PFSK-1 (cell line): ENCODE measurements at regions not wholly inside any gene's neighbourhood (a gene's known extent, or its start where the extent isn't known, plus 50 kb on each side); places are given as distances from the start of the nearest gene placed in this dataset.

Experiments used
- POLR2AphosphoS5 ChIP-seq: IDR thresholded peaks from 2 replicates; pipeline ENCODE4 v1.6.1; 2012; ENCODE audit warnings: low read depth, mild to moderate bottlenecking, control low read depth, low read length, moderate library complexity
- REST ChIP-seq, 2 experiments: IDR thresholded peaks; 2 replicates each; pipeline versions ENCODE4 v1.6.1 to v1.8.0; 2011 to 2012; ENCODE audit warnings: low read depth in 2 of 2, low read length in 2 of 2, control low read depth in 1 of 2, inconsistent platforms in 1 of 2, mild to moderate bottlenecking in 1 of 2, moderate library complexity in 1 of 2; ENCODE audit not compliant: insufficient read depth in 1 of 2
- SIN3A ChIP-seq: IDR thresholded peaks from 2 replicates; pipeline ENCODE4 v1.6.1; 2012; ENCODE audit warnings: mild to moderate bottlenecking, low read length, moderate library complexity, borderline replicate concordance; ENCODE audit not compliant: insufficient read depth
- TAF1 ChIP-seq: IDR thresholded peaks from 2 replicates; pipeline ENCODE4 v1.6.1; 2012; ENCODE audit warnings: low read length, control low read depth, borderline replicate concordance; ENCODE audit not compliant: insufficient read depth

GRCh38 chr12:124491856-124492420 is 75.5 kb downstream of the NCOR2 start:
- no peak for TF ChIP-seq SIN3A
- TF ChIP-seq TAF1 = no peak
- TF ChIP-seq POLR2AphosphoS5 = no peak
- TF ChIP-seq REST (IDR thresholded peaks at IDR 0.05; ENCODE audit: insufficient read depth in 1 of 2, low read depth in 2 of 2, low read length in 2 of 2) = no peak
